ENCODE measurements at regions not wholly inside any gene's neighbourhood (a gene's known extent, or its start where the extent isn't known, plus 50 kb on each side); places are given as distances from the start of the nearest gene placed in this dataset.
"Not testable (repeated sequence)": the region's sequence is repeated elsewhere in the genome, so short reads cannot be mapped to it uniquely, and the experiment has no call there.

DNA sequence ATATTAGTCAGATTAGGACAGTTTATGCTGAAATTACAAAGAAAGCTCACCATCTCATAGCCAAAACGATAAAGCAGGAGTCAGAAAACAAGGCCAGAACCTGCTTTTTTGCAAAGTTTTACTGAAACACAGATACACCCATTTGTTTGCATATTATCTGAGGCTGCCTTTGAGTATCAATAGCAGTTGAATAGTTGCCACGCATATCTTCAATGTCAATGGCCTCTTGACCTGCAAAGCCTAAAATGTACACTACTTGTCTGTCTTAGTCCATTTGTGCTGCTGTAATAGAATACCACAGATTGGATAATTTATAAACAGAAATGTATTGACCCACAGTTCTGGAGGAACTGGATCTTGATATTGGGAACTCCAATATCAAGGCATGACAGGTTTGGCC lies 94.1 kb upstream of the NT5E start:
- no peak for DNase-seq

GRCh38 chr6:85354761-85355618 lies 94.9 kb upstream of the NT5E start:
- peak; percentile 49 for DNase-seq

- no peak for DNase-seq
These were observed 96.9 kb upstream of the NT5E start for GRCh38 chr6:85353012-85353411.

- DNase-seq, result no peak
These were observed 101.2 kb upstream of the NT5E start for GRCh38 chr6:85348643-85349042.

- no peak for DNase-seq
These were observed 102.1 kb upstream of the NT5E start for GRCh38 chr6:85347812-85348211.

DNA sequence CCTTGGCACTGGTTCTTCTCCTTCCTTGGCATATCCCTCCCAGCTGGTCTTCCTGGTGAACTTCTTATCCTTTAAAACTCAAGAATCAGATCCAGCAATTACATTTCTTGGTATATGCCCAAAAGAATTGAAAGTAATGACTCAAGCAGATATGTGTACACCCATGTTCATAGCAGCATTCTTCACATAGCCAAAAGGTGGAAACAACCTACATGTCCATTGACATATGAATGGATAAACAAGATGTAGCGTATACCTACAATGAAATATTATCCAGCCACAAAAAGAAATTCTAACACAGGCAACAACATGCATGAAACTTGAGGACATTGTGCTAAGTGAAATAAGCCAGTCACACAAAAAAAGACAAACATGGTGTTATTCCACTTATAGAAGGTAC lies 103.7 kb upstream of the NT5E start:
- DNase-seq, result no peak

GRCh38 chr6:85344996-85345395 lies 104.9 kb upstream of the NT5E start:
- DNase-seq, result no peak

DNA sequence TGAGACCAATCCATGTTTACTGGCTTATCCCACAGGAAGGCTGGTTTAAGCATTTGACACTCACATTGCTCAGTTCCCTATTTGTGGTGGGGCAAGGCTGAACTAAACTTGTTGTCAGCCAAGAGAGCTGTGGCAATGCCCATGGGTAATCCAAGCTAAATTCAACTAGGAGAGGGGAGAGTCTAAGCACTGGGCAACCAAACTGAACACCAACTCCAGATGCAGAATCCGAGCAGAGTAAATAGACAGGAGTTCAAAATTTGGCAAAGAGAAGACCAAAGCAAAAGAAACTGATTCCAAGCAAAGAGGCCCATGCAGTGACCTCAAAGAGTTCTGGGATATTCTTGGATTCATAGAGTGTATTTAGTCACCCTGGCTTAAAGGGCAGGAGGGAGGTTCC lies 106.5 kb upstream of the NT5E start:
- DNase-seq, result no peak

GRCh38 chr6:85329196-85329595 lies 120.7 kb upstream of the NT5E start:
- no peak for DNase-seq

- DNase-seq, result not testable (repeated sequence)
These were observed 124.1 kb upstream of the NT5E start for GRCh38 chr6:85325811-85326210.

DNA sequence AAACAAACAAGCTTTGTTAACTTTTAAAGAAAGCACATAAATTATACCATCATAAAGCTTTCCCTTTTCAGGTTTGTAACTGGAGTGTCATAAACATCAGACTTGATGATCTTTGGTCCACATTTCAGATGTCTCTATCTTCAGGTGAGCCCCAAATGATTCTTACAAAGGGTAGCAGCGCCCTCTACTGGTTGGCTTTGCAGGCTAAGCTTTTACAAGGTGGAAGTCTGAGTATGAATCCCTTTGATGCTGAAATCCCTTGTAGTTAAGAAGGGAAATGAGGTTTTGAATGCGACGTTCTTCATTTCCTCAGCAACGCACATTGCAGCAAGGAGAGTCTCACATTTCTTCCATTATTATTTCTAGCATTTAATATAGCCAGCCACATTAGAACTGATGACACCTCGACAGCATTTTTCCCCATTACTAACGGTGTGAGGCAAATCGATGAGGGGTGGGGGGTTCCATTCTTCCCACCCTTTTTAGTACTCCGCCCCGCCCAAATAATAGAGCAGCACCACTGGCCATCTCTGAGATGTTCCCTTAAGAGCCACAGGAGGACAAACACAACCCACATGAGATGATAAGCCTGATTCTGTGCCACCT lies 126.3 kb upstream of the NT5E start:
- DNase-seq, result peak; percentile 55

- DNase-seq, result no peak
These were observed 127.3 kb upstream of the NT5E start for GRCh38 chr6:85322446-85323105.

DNA sequence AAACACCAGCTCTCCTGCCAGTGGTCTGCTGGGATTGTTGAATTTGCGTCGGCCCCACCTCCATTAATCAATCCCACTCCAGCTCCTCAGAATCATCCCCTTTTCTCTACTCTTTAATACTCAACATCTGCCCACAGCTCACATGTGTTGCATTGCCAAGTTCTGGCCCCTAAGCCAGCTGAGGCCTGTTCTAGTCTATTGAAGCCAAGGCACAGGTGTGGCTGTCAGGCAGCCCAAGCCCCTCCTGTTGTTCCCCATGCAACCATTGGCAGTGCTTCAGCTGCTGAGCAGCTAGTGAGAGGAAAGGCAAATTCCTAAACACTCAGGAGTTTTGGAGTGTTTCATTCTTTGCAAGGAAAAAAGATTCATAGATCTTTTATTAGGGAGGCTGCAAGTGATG lies 128.0 kb upstream of the NT5E start:
- no peak for DNase-seq

- DNase-seq, result no peak
These were observed 135.3 kb upstream of the NT5E start for GRCh38 chr6:85314586-85314985.

- DNase-seq, result no peak
These were observed 149.3 kb upstream of the NT5E start for GRCh38 chr6:85300581-85300980.

DNA sequence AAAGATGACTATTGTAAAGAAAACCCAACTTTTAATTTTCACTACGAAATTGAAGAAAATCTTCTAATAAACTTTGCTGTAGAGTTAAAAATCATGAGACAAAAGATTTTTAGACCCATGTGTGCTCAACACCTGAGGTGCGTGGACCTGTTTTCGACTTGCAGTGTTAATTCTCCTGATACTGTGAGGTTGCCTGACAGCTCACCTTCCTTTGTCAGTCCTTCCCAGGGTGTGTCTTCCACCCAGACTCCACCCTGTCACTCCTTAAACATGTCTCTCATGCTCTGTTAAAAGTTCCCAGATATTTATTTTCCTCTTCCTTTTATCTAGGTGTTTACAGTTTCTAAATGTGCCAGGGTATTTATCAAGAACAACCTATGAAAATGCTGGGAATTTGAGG lies 151.3 kb upstream of the NT5E start:
- DNase-seq, result no peak

DNA sequence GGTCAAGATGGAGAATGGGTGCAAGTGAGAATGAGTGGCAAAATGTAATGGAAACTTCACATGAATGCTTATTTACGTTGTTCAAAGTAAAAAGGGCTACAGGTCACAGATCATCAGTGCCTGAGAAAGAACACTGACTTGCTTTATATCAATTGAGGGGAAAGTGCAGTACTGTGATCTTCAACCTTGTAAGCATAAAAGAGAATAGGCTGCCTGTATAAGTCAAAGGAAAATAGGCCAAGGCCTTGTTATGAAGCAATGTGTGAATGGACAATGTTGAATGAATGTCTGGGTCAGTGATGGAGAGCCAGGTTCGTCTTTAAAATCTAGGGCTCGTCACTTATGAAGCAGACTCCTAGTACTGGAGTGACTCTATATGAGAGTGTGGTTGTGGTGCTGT lies 158.6 kb upstream of the NT5E start:
- no peak for DNase-seq

- no peak for DNase-seq
These were observed 162.2 kb upstream of the NT5E start for GRCh38 chr6:85287654-85288053.

DNA sequence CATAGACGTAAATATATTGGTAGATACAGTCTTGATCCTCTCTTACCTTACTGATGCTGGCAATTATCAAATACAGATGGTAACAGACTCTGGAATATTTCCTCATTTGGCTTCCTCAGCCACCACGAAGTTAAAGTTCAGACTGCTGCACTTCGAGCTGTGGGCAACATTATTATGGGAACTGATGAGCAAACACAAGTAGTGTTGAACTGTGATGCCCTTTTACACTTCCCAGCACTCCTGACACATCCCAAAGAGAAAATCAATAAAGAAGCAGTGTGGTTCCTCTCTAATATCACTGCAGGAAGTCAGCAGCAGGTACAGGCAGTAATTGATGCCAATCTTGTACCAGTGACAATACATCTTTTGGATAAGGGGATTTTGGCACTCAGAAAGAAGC lies 162.7 kb upstream of the NT5E start:
- no peak for DNase-seq

GRCh38 chr6:85286507-85286906 lies 163.4 kb upstream of the NT5E start:
- not testable (repeated sequence) for DNase-seq

- no peak for DNase-seq
These were observed 163.9 kb upstream of the NT5E start for GRCh38 chr6:85285934-85286333.

- DNase-seq, result no peak
These were observed 164.8 kb upstream of the NT5E start for GRCh38 chr6:85285114-85285513.

DNA sequence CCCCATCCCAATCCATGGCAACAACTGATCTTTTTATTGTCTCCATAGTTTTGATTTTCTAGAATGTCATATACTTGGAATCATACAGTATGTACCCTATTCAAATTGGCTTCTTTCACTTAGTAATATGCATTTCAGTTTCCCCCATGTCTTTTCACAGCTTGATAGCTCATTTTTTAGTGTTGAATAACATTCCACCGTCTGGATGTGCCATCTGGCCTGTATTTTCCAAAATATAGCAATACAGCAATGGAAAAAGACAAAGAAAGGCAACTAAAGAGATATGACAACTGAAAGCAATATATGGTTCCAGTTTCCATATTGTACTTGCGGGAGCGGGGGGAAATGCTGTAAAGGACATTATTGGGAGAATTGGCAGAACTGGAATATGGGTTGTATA lies 166.4 kb upstream of the NT5E start:
- no peak for DNase-seq

GRCh38 chr6:85278466-85279035 lies 171.3 kb upstream of the NT5E start:
- no peak for DNase-seq

Data from CD4-positive, alpha-beta T cell treated with Interleukin-21 for 1 hour (primary cell).